Non-pigmented ciliary epithelial cell (primary cell): ENCODE measurements at regions not wholly inside any gene's neighbourhood (a gene's known extent, or its start where the extent isn't known, plus 50 kb on each side); places are given as distances from the start of the nearest gene placed in this dataset.

Experiments used
- DNase-seq: peaks from one replicate; pipeline ENCODE4 v3.0.0-alpha.2; 2010; ENCODE audit warnings: low read depth

DNA sequence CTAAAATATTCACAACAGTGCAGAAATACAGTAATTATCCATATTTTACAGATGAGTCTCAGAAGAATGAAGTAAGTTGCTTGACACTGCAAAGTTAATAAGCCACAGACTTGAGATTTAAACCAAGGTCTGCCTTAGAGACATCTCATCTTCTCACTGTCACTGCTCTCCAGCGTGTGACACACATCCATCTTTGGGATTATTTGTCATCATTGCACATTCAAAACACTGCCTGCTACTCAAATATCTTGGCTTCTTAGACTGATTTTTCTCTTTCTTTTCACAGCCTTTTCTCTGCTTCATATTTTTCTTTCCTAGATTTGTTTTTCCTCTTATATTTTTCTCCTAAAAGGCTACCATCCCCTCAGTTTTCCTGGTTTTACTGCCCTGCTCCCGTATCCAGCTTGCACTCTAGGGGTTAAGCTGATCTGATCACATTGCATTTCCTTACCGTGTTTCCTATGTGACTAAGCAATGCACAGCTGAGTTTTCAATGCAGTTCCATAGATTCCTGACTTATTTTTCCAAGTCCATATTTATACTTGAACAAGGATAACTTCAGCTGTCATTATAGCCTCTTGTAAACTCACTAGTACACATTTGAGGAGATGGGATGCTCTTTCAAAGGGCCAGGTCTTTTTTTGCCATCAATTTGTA, 353.0 kb downstream of the PLK2 start:
- DNase-seq: no peak

- no peak for DNase-seq
These were observed 354.1 kb downstream of the PLK2 start for GRCh38 chr5:58105836-58106235.

DNA sequence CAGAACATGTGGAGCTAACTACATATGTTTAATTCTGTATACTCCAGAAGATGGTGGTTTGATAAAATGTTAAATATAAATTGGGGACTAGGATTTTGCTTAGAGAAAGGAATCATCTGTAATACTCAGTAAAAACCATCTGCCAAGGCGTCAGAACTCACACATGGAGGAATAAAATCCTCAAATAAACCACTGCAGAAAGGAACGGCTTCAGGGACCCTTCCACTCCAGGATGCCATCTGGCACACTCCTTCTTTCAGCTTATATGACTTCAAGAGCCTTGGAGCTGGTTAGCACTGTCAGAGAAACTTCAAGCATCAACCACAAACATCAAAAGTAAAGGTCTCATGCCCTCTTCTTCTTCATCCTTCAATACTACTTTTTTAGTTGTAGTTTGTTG, 360.6 kb downstream of the PLK2 start:
- DNase-seq: no peak

GRCh38 chr5:58094031-58094430, 365.9 kb downstream of the PLK2 start:
- no peak for DNase-seq

GRCh38 chr5:58090704-58091103, 369.2 kb downstream of the PLK2 start:
- no peak for DNase-seq

DNA sequence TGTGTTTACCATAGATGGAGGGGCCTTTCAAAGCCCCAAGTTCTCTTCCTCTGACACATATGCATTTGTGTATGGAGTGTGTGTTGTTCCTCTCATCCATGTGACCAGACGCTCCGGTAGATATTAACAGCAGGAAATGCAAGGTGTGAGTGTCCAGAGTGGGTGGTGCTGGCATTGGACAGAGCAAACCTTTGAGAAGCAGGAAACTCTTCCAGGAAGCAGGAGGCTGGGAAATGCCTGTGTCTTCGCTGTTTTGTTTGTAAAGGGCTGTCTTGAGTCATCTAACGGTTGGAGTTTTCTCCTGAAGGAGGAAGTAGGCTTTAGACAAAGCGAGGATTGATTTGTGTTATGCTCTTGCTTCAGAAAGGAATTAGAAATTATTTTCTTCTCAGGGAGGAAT, 370.9 kb downstream of the PLK2 start:
- no peak for DNase-seq

GRCh38 chr5:58087905-58088304, 372.0 kb downstream of the PLK2 start:
- no peak for DNase-seq

- no peak for DNase-seq
These were observed 372.8 kb downstream of the PLK2 start for GRCh38 chr5:58087123-58087522.

DNA sequence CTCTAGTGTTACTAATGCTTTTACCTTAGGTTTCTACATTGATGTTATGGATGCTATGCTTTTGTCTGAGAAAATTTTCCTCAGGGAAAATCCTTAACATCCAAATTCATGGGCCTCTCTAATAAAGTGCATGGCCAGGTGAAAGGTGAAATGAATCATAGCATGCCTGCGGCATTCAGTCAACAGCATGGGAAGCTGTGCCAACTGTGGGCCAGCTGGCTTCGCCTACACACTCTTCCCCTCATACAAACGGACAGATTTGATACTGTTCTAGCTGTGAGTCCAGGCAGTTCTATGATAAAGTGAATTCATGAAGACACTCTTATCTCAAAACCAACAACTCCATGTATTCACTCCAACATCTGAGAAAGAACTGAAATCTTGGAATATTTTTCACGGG, 374.1 kb downstream of the PLK2 start:
- peak; percentile 55 for DNase-seq

DNA sequence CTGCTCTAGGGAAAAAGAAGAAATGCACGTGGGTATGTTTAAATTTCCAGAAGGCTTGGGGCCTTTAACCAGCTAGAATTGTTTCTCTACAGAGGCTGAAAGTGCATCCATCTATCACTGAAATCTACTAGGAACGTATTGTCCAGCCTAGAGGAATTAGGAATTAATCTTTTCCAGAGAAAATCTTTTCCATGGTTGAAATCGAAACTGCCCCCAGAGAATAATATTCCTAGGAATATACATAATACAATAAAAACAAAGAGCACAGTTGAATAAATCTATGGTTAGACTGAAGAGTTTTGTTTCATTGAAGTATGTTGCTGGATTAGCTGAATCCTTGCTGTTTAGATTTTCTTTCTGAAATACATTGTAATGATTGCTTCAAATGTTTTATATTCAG, 378.5 kb downstream of the PLK2 start:
- no peak for DNase-seq

GRCh38 chr5:58080573-58080972, 379.3 kb downstream of the PLK2 start:
- DNase-seq: no peak

DNA sequence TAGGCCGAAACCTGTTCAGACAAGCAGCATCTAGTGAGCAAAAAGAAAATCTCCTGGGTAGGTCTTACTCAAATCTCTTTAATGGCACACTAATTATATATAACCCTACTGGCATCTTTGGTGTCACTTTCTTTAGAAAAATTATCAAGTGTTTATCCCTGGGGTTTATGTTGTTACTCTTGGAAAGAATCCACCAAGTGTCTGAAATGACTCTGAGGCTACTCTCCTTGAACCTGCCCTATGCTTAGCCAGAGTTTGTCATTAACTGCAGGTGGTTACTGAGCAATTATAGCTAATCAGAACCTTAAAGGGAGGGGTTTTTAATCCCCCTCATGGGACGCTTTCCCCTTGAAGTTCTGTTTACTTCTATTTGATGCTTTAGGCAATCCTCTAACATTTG, 381.9 kb downstream of the PLK2 start:
- DNase-seq: no peak

GRCh38 chr5:58077416-58077815, 382.5 kb downstream of the PLK2 start:
- DNase-seq: no peak

DNA sequence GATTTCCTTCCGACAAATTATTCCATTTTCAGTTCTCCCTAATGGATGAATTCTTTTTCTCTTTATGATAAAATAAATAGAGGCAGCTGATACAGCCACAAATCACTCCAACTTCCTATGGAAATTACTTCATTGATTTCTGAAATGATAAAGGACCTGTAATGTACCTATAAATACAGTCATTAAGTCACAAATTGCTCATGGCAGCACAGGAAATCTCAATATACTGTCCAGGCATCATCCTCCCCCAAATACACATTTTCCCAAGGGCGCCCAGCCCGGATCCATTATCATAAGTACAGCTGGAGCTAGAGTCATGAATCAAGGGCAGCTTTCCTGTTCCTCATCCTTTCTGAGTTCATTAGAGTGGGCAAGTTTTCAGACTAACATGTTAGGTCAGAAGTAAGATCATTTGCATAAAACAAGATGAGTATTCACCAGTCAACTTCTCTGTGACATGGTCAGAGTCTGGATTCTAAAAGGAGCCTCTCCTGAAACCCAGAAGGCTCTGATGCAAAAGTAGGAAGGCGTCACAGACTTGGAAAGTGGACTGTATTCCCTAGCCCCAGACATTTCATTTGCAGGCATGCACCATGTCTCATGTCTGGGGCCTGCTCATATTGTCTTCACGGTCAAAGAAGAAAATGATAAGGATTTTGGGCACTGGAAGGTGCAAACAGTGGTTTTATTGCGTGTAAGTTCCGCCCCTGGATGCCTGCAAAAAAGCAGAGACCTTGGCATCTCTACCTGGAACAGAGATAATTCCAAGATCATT, 383.2 kb downstream of the PLK2 start:
- no peak for DNase-seq

DNA sequence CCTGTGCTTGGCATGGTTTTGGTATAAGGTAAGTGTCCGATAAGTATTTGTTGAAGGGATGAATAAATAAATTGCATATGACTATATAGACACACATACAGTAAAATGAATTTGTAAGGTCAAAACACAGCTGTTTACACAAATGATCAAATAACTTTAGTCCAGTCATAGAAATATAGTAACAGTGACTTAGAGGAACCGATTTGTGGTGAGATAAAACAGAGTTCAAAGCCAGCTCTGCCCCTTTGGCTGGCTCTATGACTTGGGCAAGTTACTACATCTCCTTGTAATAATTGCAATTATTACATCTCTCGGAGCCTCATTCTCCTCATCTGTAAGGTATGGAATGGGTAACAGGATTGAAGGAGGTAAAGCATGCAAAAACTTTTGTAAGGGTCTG, 384.0 kb downstream of the PLK2 start:
- DNase-seq: no peak

- DNase-seq: no peak
These were observed 385.2 kb downstream of the PLK2 start for GRCh38 chr5:58074717-58075116.

- no peak for DNase-seq
These were observed 385.7 kb downstream of the PLK2 start for GRCh38 chr5:58074222-58074621.

GRCh38 chr5:58073243-58073642, 386.6 kb downstream of the PLK2 start:
- DNase-seq: no peak

DNA sequence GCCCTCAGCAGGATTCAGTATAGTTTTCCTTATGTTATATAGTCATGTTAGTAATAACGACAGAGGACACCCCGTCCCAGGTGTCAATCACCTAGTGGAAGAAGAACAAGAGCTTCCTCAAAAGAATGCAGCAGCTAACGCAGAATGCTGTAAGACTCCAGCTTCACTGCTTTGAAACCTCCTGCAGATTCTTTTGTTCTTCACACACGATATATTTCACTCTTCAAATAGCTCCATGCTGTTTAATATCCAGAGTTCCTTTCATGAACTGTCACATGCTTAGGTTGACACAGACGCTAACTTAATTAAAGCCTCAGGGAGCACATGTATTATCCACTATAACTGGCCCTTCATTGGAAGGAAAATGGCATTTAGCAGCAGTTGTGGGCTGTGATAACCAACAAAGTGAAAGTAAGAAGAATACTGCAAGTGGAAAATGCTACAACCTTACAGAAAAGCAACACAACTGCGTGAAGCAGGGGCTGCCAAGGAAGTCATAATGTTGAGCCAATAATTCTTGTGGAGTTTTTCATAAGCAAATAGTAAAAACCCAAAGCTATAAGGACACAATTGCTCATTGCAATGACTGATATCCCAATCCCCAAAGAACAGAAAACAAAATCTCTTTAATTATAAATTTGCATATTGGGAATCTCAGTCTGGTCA, 387.5 kb downstream of the PLK2 start:
- no peak for DNase-seq

GRCh38 chr5:58071566-58071965, 388.3 kb downstream of the PLK2 start:
- no peak for DNase-seq

DNA sequence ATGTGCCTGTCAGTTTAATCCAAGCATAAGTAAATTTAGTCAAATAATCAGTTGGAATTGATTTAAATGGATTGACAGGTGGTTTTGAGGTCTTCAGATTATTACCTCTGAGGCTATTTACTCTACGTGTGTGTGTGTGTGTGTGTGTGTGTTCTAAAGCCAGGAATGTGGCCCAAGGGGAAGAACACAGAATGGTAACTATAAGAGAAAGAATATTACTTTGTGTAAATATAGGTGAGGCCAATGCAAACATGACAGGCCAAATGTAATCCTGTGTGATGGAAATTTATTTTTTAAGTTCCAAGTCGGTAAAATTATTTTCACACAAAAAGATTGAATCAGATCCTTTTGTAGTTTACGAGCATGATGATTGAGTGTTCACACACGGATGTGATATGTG, 390.0 kb downstream of the PLK2 start:
- no peak for DNase-seq

- DNase-seq: no peak
These were observed 390.7 kb downstream of the PLK2 start for GRCh38 chr5:58069016-58069705.

DNA sequence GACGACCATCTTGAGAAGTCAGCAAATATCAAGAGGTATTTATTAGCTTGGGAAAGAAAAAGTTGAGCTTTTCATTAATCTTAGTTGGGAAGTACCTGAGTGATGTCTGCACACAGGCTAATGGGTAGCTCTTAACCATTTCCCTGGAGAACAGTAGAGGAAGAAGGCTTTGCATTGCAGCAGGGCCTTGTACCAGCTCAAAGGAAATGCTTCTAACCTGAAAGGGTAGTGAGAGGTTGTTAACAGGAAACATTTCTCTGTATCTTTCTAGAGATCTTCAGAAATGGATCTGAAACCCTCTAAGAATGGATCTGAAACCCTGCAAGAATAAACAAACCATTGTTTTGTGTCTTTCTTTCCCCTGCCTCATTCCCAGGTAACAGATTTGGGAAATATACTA, 393.3 kb downstream of the PLK2 start:
- DNase-seq: no peak
